Breast epithelium (tissue), 3 donors: ENCODE measurements at regions not wholly inside any gene's neighbourhood (a gene's known extent, or its start where the extent isn't known, plus 50 kb on each side); places are given as distances from the start of the nearest gene placed in this dataset.

ENCODE experiments used
- CTCF ChIP-seq, 3 donors: fragments of 450-650 bp; IDR thresholded peaks; one replicate each; pipeline ENCODE4 v1.5.1; 2016 to 2017; ENCODE audit warnings: antibody characterized with exemption in 3 of 3, mild to moderate bottlenecking in 3 of 3, moderate library complexity in 3 of 3
- POLR2A ChIP-seq: fragments of 450-650 bp; IDR thresholded peaks from one replicate; pipeline ENCODE4 v1.6.1; 2016; ENCODE audit warnings: antibody characterized with exemption, mild to moderate bottlenecking, moderate library complexity
- POLR2AphosphoS5 ChIP-seq, 3 donors: sonication (generic); formaldehyde crosslinking; IDR thresholded peaks; one replicate each; pipeline ENCODE4 v1.6.1; 2017; ENCODE audit warnings: antibody characterized with exemption in 3 of 3

DNA sequence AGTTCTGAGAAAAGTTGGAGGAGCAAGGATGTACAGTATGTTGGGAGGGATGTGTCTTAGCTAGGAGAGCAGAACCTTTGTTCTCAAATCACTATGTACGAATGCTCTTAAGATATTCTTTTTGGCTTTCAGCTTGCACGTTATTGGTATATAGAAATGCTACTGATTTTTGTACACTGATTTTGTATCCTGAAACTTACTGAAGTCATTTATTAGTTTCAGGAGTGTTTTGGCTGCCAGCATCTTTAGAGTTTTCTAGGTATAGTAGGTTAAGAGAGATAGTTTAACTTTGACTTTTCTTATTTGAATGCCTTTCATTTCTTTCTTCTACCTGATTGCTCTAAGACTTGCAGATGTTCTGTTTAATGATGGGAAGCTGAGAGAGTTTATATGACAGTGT is 442.8 kb upstream of the FBXO33 start:
- no peak for TF ChIP-seq CTCF (IDR thresholded peaks at IDR 0.05)
- TF ChIP-seq POLR2A: no peak
- TF ChIP-seq POLR2AphosphoS5 (IDR thresholded peaks at IDR 0.05): no peak
